Common myeloid progenitor, CD34-positive (primary cell): ENCODE measurements at regions not wholly inside any gene's neighbourhood (a gene's known extent, or its start where the extent isn't known, plus 50 kb on each side); places are given as distances from the start of the nearest gene placed in this dataset.

Experiments used
- CTCF ChIA-PET: fragments of 350-600 bp; sonication (Branson Sonifier 250); formaldehyde crosslinking; loops from one replicate; lab custom pipeline; 2021; ENCODE audit warnings: antibody characterized with exemption; lab: Charles Lee
- POLR2A ChIA-PET: fragments of 350-600 bp; sonication (Branson Sonifier 250); formaldehyde crosslinking; loops from one replicate; lab custom pipeline; 2021; ENCODE audit warnings: antibody characterized with exemption; lab: Charles Lee
- DNase-seq, 3 donors: peaks; one replicate each; pipeline versions ENCODE4 v3.0.0 to v3.0.0-alpha.2; 2013
- H3K27ac ChIP-seq, 2 experiments: 1 replicate in 1 of 2; 2 replicates in 1 of 2; pipeline ENCODE4 v1.7.0; 2013; ENCODE audit warnings: inconsistent platforms in 2 of 2, low read length in 2 of 2, mild to moderate bottlenecking in 2 of 2, low read depth in 1 of 2, moderate library complexity in 1 of 2; ENCODE audit not compliant: severe bottlenecking in 2 of 2, insufficient read depth in 1 of 2, poor library complexity in 1 of 2
- H3K27me3 ChIP-seq, 5 experiments: replicated peaks in 2 of 5; 1 replicate in 3 of 5; 2 replicates in 2 of 5; pipeline versions ENCODE4 v1.6.1 to v1.7.0; 2013; ENCODE audit warnings: low read length in 4 of 5, mild to moderate bottlenecking in 2 of 5, moderate library complexity in 2 of 5, inconsistent platforms in 1 of 5; ENCODE audit not compliant: insufficient read depth in 5 of 5, control insufficient read depth in 4 of 5
- H3K36me3 ChIP-seq, 4 experiments: 1 replicate in 2 of 4; 2 replicates in 2 of 4; pipeline versions ENCODE4 v1.6.1 to v1.7.0; 2013; ENCODE audit warnings: low read length in 3 of 4, control low read depth in 1 of 4, mild to moderate bottlenecking in 1 of 4; ENCODE audit not compliant: control insufficient read depth in 4 of 4, insufficient read depth in 4 of 4
- H3K4me1 ChIP-seq, 4 experiments: 1 replicate in 3 of 4; 2 replicates in 1 of 4; pipeline versions ENCODE4 v1.6.1 to v1.7.1; 2013; ENCODE audit warnings: low read length in 3 of 4, mild to moderate bottlenecking in 3 of 4, control low read depth in 1 of 4, inconsistent platforms in 1 of 4, moderate library complexity in 1 of 4; ENCODE audit not compliant: control insufficient read depth in 4 of 4, insufficient read depth in 4 of 4; ENCODE audit errors: control extremely low read depth in 1 of 4
- H3K4me3 ChIP-seq, 7 experiments: 1 replicate in 4 of 7; 2 replicates in 3 of 7; pipeline versions ENCODE4 v1.5.1 to v1.7.0; 2013; ENCODE audit warnings: mild to moderate bottlenecking in 7 of 7, low read length in 6 of 7, moderate library complexity in 6 of 7, inconsistent platforms in 2 of 7, low read depth in 2 of 7, control low read depth in 1 of 7; ENCODE audit not compliant: insufficient read depth in 4 of 7, control insufficient read depth in 1 of 7; ENCODE audit errors: extremely low read depth in 1 of 7
- H3K9me3 ChIP-seq, 5 experiments: 1 replicate in 4 of 5; 2 replicates in 1 of 5; pipeline versions ENCODE4 v1.6.1 to v1.7.1; 2013; ENCODE audit warnings: low read length in 4 of 5, mild to moderate bottlenecking in 2 of 5, inconsistent platforms in 1 of 5, low read depth in 1 of 5, moderate library complexity in 1 of 5; ENCODE audit not compliant: control insufficient read depth in 4 of 5, insufficient read depth in 2 of 5; ENCODE audit errors: control extremely low read depth in 1 of 5
- WGBS: methylation state at CpG from one replicate; pipeline ENCODE4 v1.1.5; 2013; ENCODE audit not compliant: insufficient coverage; 5-methylcytosine and 5-hydroxymethylcytosine counted together

- 46% methylated on average over 7 of the region's 12 CpGs for WGBS
- H3K9me3 ChIP-seq, result no peaks in the 10 kb centered on the region
- peak in 2 of 3 donors; percentile 4 to 5 for DNase-seq
- H3K27ac ChIP-seq, result no peak overlapping the region
- H3K4me3 ChIP-seq, result no peak overlapping the region
- CTCF ChIA-PET, result no interaction called here
- no peaks in the 10 kb centered on the region for H3K36me3 ChIP-seq
- POLR2A ChIA-PET, result no interaction called here
- H3K27me3 ChIP-seq, result no peaks in the 10 kb centered on the region
- no peaks in the 10 kb centered on the region for H3K4me1 ChIP-seq
Measured at GRCh38 chr9:17005056-17005823, 129.6 kb upstream of the CNTLN start.

GRCh38 chr9:17004500-17004899, 130.3 kb upstream of the CNTLN start:
- CTCF ChIA-PET, result no interaction called here
- Histone ChIP-seq H3K4me3 (no peak overlapping the region), H3K27ac (no peak overlapping the region), H3K4me1 (no peaks in the 10 kb centered on the region), H3K9me3 (no peaks in the 10 kb centered on the region), H3K27me3 (no peaks in the 10 kb centered on the region), H3K36me3 (no peaks in the 10 kb centered on the region)
- POLR2A ChIA-PET, result no interaction called here
- DNase-seq, result no peak
- 100% methylated on average over 1 of the region's 5 CpGs for WGBS

- CTCF ChIA-PET, result interaction anchor here (0.7 kb wide), 1 partner anchor 137 kb away, joined by 3 read pairs; no protein-coding TSS in a partner anchor
- H3K27ac ChIP-seq, result no peak overlapping the region
- H3K4me1 ChIP-seq, result no peaks in the 10 kb centered on the region
- DNase-seq, result no peak
- no peaks in the 10 kb centered on the region for H3K36me3 ChIP-seq
- H3K27me3 ChIP-seq, result no peaks in the 10 kb centered on the region
- POLR2A ChIA-PET, result no interaction called here
- no CpG with 5 or more reads among the region's 1 CpG for WGBS
- no peaks in the 10 kb centered on the region for H3K9me3 ChIP-seq
- no peak overlapping the region for H3K4me3 ChIP-seq
Measured at GRCh38 chr9:17003576-17004240, 131.1 kb upstream of the CNTLN start.

GRCh38 chr9:16996901-16997491, 126.5 kb upstream of the BNC2 start:
- Histone ChIP-seq H3K4me1 (no peaks in the 10 kb centered on the region), H3K4me3 (no peak overlapping the region), H3K27ac (no peak overlapping the region), H3K9me3 (peaks cover 0 to 24% (median 8%) of the 10 kb centered on the region in 5 experiments), H3K27me3 (no peaks in the 10 kb centered on the region), H3K36me3 (no peaks in the 10 kb centered on the region)
- peak in 1 of 3 donors; percentile 2 for DNase-seq
- POLR2A ChIA-PET, result no interaction called here
- CTCF ChIA-PET, result no interaction called here
- 100% methylated on average over 1 of the region's 2 CpGs for WGBS

GRCh38 chr9:16992138-16992537, 121.7 kb upstream of the BNC2 start:
- Histone ChIP-seq H3K27me3 (no peaks in the 10 kb centered on the region), H3K9me3 (peaks cover 0 to 14% (median 6%) of the 10 kb centered on the region in 5 experiments), H3K36me3 (no peaks in the 10 kb centered on the region), H3K4me1 (peaks cover 0 to 5% (median 0%) of the 10 kb centered on the region in 4 experiments), H3K27ac (no peak overlapping the region), H3K4me3 (no peak overlapping the region)
- POLR2A ChIA-PET, result no interaction called here
- no CpG with 5 or more reads among the region's 2 CpGs for WGBS
- no peak for DNase-seq
- CTCF ChIA-PET, result interaction anchor here (0.9 kb wide), 1 partner anchor 22 kb away, joined by 4 read pairs; no protein-coding TSS in a partner anchor

GRCh38 chr9:16987026-16987425, 116.6 kb upstream of the BNC2 start:
- Histone ChIP-seq H3K27me3 (no peaks in the 10 kb centered on the region), H3K9me3 (no peaks in the 10 kb centered on the region), H3K4me3 (no peak overlapping the region), H3K27ac (no peak overlapping the region), H3K4me1 (peaks cover 0 to 10% (median 0%) of the 10 kb centered on the region in 4 experiments), H3K36me3 (no peaks in the 10 kb centered on the region)
- POLR2A ChIA-PET, result no interaction called here
- WGBS, result no CpG with 5 or more reads among the region's 2 CpGs
- peak; percentile 2 to 51 (median 35) for DNase-seq
- CTCF ChIA-PET, result no interaction called here

GRCh38 chr9:16986556-16986955, 116.1 kb upstream of the BNC2 start:
- CTCF ChIA-PET, result no interaction called here

More at GRCh38 chr9:16986556-16986955, 116.1 kb upstream of the BNC2 start:
- WGBS, result 71% methylated on average over 1 of the region's 4 CpGs
- Histone ChIP-seq H3K27ac (no peak overlapping the region), H3K9me3 (no peaks in the 10 kb centered on the region), H3K36me3 (no peaks in the 10 kb centered on the region), H3K27me3 (no peaks in the 10 kb centered on the region), H3K4me3 (no peak overlapping the region), H3K4me1 (peaks cover 0 to 10% (median 0%) of the 10 kb centered on the region in 4 experiments)
- POLR2A ChIA-PET, result no interaction called here
- no peak for DNase-seq
